Body of pancreas (tissue), 4 donors: ENCODE measurements at regions not wholly inside any gene's neighbourhood (a gene's known extent, or its start where the extent isn't known, plus 50 kb on each side); places are given as distances from the start of the nearest gene placed in this dataset.

ENCODE experiments used
- CTCF ChIP-seq, 7 experiments: fragments of 450-650 bp in 4 of 7; fragments of 200-600 bp in 3 of 7; sonication (generic) in 3 of 7; IDR thresholded peaks; one replicate each; pipeline ENCODE4 v1.5.1; 2016 to 2019; ENCODE audit warnings: antibody characterized with exemption in 7 of 7
- POLR2A ChIP-seq, 3 donors: fragments of 450-650 bp; IDR thresholded peaks; one replicate each; pipeline ENCODE4 v1.6.1; 2016; ENCODE audit warnings: antibody characterized with exemption in 3 of 3, mild to moderate bottlenecking in 2 of 3

DNA sequence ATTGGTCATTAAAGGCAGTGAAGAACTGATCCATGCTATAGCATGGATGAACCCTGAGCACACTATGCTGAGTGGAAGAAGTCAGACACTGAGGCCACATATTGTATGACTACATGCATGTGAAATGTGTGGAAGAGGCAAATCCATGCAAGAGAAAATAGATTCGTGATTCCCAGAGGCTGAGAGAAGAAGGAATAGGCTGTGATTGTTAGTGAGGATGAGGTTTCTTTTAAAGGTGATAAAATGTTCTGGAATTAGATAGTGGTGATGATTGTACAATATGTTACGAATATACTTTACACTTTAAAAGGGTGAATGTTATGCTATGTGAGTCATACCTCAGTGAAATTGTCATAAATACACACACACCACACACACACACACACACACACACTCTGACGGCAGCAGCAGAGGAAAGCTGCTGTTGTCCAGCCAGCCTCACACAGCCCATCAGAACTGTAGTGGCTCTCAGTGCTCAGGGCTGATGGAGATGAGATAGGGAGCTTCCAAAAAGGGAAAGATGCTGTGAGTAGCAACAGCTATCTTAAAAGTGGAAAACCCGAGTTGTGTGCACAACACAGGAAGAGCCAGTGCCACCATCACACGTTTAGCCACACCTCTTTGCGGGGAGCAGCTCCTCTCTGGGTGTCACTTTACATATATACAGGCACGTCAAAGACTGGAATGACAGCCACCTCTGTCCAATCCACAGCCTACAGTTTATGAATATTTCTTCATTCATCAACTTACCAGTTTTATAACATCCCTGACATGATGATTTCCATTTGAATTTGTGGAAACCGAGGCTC lies 153.0 kb downstream of the SPATA19 start:
- no peak for TF ChIP-seq CTCF (IDR thresholded peaks at IDR 0.05)
- no peak for TF ChIP-seq POLR2A (IDR thresholded peaks at IDR 0.05)
